CD4-positive, alpha-beta T cell treated with Interleukin-6 for 4 hours (primary cell): ENCODE measurements at regions not wholly inside any gene's neighbourhood (a gene's known extent, or its start where the extent isn't known, plus 50 kb on each side); places are given as distances from the start of the nearest gene placed in this dataset.
"Not testable (repeated sequence)": the region's sequence is repeated elsewhere in the genome, so short reads cannot be mapped to it uniquely, and the experiment has no call there.

Experiments used
- DNase-seq: peaks from one replicate; pipeline ENCODE4 v3.0.0-alpha.2; 2020; ENCODE audit warnings: mixed read lengths

DNA sequence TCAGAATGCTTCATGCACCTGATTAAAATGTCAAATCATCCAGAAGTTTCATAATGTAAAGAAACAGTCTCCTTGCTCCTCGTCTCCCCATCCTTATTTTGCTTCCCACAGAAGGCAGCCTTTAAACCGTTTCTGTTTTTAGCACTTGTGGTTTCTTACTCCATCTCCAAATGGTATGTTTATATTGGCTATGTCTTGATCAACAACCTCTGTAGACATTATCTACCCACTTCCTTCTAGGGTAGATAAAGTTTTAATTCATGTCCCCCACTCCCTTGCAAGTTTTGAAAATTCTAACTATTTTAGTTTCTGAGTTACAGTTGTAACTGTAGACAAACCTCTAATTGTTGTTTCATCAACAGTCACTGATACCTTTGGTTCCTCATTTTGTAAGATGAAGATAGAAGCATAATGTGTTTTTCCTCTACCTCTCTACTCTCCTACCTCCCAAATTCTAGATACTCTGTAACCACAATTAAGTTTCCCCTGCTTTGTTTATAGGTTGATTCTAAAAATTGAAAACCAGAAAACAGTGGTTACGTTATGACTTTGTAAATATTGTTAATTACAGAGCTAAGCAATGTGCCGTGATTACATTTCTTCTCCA, 291.7 kb upstream of the GATB start:
- DNase-seq, result no peak

GRCh38 chr4:152051332-152051731, 290.5 kb upstream of the GATB start:
- not testable (repeated sequence) for DNase-seq

GRCh38 chr4:152050106-152050505, 289.3 kb upstream of the GATB start:
- DNase-seq, result no peak

DNA sequence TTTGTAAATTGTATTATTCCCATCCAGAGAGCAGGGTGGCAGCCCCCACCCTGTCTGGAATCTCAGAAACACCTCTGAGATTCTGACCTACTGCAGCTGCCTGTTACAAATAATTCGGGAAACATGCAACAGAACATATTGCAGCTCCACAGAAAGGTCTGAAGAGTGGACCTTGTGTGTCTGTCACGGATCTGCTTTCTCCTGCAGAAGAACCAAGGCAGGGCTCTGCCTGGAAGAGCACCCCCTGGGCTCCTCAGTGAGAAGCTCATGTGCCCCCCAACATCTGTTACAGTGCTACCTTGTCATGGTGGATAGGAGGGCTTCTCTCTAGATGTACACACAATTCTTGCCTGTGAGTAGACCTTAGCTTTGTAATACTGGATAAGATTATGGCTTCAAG, 286.6 kb upstream of the GATB start:
- no peak for DNase-seq

GRCh38 chr4:152045807-152046571, 285.2 kb upstream of the GATB start:
- peak; percentile 26 for DNase-seq

- peak; percentile 9 for DNase-seq
Observed at GRCh38 chr4:152045449-152045806, 284.6 kb upstream of the GATB start.

GRCh38 chr4:152044331-152045036, 283.7 kb upstream of the GATB start:
- no peak for DNase-seq

GRCh38 chr4:152041295-152041694, 280.5 kb upstream of the GATB start:
- DNase-seq, result no peak

GRCh38 chr4:152039691-152040090, 278.9 kb upstream of the GATB start:
- DNase-seq, result no peak

GRCh38 chr4:152039023-152039481, 278.2 kb upstream of the GATB start:
- no peak for DNase-seq

DNA sequence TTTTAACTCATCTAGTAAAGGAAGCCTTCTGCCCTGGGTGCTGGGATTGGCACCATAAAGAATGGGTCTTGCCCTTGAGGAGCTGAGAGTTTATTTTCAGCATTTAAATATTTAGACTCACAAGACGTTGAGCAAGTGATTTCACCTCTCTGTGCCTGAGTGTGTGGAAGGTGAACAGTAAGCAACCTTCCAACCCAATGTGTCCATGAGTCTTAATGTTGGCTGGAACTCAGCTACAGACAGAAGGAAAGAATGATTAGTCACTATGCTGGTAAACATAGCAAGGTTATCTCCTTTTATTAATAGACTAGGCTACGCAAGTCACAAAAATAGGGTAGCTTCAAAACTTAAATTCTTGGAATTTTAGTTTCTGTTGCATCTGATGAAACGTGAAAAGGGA, 277.4 kb upstream of the GATB start:
- no peak for DNase-seq

DNA sequence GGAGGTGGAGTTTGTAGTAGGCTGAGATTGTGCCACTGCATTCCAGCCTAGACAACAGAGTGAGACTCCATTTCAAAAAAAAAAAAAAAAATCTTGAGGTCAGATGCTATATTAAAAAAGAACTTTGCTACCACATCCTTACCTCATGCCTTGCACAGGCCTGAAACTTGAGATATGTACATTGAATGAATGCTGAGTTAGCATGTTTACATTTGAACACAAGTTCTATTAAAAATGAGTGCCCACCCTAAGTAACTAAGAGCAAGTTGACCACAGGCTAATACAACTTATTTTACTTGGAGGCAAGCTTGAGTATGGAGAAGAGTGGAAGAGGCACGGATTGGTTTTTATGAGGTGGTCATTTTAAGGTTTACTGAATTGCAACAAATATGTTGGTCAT, 276.6 kb upstream of the GATB start:
- no peak for DNase-seq

GRCh38 chr4:152033621-152034020, 272.8 kb upstream of the GATB start:
- no peak for DNase-seq

DNA sequence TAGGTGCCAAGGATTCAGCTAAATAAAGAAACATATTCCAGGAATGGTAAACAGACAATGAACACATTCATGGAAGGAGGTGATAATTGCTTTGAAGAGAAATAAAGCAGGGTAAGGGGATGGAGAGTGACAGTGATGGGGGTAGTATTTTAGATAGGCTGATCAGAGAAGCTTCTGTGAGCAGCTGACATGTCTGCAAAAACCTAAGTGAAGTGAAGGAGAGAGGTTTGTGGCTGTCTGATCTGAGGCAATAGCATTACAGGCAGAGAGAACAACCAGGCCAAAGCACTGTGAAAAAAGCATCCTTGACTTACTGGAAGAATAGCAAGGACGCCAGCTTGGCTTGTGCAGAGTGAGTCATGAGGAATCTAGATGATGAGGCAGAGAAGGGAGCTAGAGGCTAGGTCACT, 271.9 kb upstream of the GATB start:
- DNase-seq, result no peak

- no peak for DNase-seq
Observed at GRCh38 chr4:152029631-152030030, 268.8 kb upstream of the GATB start.

- DNase-seq, result no peak
Observed at GRCh38 chr4:152028131-152028530, 267.3 kb upstream of the GATB start.

DNA sequence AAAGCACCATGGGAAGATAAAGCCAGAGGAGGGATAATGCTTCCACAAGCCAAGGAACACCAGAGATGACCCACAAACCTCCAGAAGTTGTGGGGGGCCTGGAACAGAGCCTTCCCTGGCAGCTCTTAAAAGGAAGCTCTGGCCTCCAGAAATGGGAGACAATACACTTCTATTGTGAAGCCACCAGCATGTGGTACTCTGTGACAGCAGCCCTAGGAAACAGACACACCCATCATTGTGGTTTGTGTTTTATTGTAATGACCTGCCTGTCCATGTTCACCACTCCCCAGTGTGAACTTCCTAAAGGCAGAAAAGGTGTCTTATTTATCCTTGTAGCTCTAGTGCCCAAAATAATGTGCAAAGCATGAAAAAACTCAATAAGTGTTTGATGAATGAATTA, 264.1 kb upstream of the GATB start:
- no peak for DNase-seq

DNA sequence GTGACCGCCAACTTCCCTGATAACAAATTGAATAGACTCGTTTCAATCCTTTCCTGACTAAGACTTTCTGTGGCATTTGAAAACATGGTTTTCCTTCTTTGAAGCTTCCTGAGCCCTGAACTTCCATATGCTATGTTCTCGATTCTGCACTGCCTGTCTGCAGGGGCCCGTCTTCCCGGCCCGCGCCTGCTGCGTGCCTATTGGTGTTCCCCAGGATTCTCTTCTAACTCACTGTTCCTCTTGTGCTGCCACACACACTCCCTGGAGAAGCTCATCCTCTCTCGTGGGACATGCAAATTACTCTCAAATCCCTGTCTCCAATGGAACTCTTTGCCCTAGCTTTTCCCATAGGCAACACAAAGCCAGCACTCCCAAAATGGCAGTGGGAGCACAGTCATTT, 262.9 kb upstream of the GATB start:
- DNase-seq, result no peak

GRCh38 chr4:152022543-152022942, 261.7 kb upstream of the GATB start:
- no peak for DNase-seq

DNA sequence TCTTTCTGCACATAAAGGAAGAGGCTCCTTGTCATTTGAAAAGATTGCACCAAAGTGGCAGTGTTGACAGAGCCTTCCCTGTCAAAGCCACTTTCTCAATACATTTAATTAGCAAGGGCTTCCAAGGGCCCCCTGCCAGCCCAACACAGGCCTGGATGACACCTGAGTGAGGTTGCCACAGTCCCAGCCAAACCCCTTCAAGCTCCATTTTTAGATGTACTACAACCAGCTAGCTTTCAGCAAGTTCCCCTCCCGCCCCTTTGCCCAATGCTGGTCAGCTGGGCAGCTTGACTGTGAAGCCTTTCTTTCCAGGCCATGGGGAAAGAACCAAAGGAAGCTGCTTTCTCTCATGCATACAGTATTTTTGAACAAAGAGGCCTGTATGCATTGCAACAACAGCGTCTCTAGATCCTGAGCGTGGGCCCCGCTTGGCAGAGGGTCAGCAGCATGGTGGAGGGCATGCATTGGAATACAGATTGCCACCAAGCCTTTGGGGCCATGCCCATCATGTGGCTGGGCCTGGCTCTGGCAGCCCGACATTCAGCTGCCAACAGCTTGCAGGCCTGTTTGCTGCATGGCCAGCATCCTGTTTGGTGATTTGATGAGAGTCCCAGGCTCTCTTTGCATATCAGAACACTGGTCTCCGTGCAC, 261.1 kb upstream of the GATB start:
- no peak for DNase-seq

DNA sequence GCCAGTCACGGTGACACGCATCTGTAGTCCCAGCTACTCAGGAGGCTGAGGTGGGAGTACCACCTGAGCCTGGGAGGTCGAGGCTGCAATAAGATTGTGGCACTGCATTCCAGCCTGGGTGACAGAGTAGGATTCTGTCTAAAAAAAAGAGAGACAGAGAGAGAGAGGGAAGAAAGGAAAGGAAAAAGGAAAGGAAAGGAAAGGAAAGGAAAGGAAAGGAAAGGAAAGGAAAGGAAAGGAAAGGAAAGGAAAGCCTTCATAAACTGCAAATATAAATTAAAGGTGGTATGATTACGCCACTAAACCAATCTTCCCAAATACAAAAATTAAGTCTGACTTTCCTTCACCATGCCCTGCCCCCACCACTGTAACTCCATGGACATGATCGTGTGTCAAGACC, 259.3 kb upstream of the GATB start:
- no peak for DNase-seq

GRCh38 chr4:152016303-152016620, 255.5 kb upstream of the GATB start:
- DNase-seq, result no peak

DNA sequence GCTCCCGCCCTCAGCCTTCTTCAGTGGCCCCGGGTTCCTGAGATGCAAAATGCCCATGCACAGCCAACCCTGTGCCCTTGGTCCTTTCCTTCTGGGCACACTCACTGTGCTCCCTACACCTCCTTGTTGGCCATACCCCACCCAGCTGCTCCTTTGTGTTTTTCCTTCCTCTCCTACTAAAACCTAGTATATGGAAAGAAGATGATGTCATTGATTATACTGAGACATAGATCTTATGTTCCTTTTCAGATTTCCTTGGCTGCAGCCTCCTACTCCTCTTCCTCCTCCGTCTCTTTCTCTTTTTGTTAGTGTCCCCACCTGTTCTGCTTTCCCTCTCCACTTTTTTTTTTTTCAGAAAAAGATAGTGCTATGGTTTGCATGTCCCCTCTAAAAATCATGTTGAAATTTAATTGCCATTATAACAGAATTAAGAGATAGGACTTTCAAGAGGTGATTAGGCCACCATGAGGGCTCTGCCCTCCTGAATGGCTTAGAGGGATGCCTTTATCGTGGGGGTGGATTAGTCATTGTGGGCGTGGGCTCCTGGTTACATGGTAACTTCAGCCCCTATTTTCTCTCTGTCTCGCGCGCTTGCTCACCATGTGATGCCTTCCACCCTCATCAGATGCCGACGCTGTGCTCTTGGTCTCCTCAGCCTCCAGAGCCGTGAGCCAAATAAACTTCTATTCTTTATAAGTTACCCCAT, 254.9 kb upstream of the GATB start:
- DNase-seq, result no peak
